Activated CD4-positive, alpha-beta T cell treated with anti-CD3 and anti-CD28 coated beads, Interleukin-2, amount 10 ng/mL, durations not matched to agents 7 days and 5 days (primary cell): ENCODE measurements at regions not wholly inside any gene's neighbourhood (a gene's known extent, or its start where the extent isn't known, plus 50 kb on each side); places are given as distances from the start of the nearest gene placed in this dataset.

Experiments used
- CTCF ChIA-PET: fragments of 350-600 bp; sonication (Branson Sonifier 250); formaldehyde crosslinking; loops from one replicate; lab custom pipeline; 2021; ENCODE audit warnings: antibody characterized with exemption; lab: Charles Lee
- POLR2A ChIA-PET: fragments of 350-600 bp; sonication (Branson Sonifier 250); formaldehyde crosslinking; loops from one replicate; lab custom pipeline; 2021; ENCODE audit warnings: antibody characterized with exemption; lab: Charles Lee
- DNase-seq: peaks from one replicate; pipeline ENCODE4 v3.0.0-alpha.2; 2020
- H3K27ac Mint-ChIP-seq: one replicate; pipeline ENCODE4 v1.8.0; 2021; ENCODE audit warnings: mild to moderate bottlenecking, moderate library complexity, mixed read lengths
- H3K27me3 Mint-ChIP-seq: one replicate; pipeline ENCODE4 v1.8.0; 2021; ENCODE audit warnings: mixed read lengths
- H3K36me3 Mint-ChIP-seq: one replicate; pipeline ENCODE4 v1.8.0; 2021; ENCODE audit warnings: low read depth, mixed read lengths
- H3K4me1 Mint-ChIP-seq: one replicate; pipeline ENCODE4 v1.8.0; 2021; ENCODE audit warnings: mixed read lengths
- H3K4me3 Mint-ChIP-seq: one replicate; pipeline ENCODE4 v1.8.0; 2021; ENCODE audit warnings: mild to moderate bottlenecking, moderate library complexity, mixed read lengths
- H3K9me3 Mint-ChIP-seq: one replicate; pipeline ENCODE4 v1.8.0; 2021; ENCODE audit warnings: mixed read lengths

DNA sequence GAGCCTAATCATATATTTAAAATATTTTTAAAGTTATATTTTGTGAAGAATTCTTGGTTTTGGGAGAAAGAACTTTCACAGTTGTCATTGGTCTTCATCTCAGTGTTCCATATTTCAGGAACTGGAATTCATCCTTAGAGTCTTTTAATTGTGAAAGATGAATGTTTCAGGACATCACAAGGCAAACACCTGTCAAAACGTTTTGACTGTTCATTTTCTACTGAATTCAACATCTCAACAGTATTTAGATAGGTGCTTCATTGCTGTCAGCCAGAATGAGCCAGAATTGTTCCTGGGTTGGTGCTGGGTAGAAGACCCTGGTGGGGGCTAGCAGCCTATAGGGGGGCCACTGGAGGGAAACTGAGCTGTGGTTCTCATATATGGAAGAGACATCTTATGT is 255.1 kb upstream of the CXCR4 start:
- ChIA-PET CTCF (interaction anchor here (0.7 to 1.5 kb wide), 3 partner anchors 12 to 223 kb away, joined by 3 to 6 read pairs (median 4); no protein-coding TSS in a partner anchor), POLR2A (no interaction called here)
- peaks cover 10% of the 10 kb centered on the region for H3K9me3 Mint-ChIP-seq
- H3K27ac Mint-ChIP-seq, result no peak overlapping the region
- H3K36me3 Mint-ChIP-seq, result peaks cover 9% of the 10 kb centered on the region
- peaks cover 42% of the 10 kb centered on the region for H3K4me1 Mint-ChIP-seq
- DNase-seq, result no peak
- H3K27me3 Mint-ChIP-seq, result peaks cover 6% of the 10 kb centered on the region
- no peak overlapping the region for H3K4me3 Mint-ChIP-seq

DNA sequence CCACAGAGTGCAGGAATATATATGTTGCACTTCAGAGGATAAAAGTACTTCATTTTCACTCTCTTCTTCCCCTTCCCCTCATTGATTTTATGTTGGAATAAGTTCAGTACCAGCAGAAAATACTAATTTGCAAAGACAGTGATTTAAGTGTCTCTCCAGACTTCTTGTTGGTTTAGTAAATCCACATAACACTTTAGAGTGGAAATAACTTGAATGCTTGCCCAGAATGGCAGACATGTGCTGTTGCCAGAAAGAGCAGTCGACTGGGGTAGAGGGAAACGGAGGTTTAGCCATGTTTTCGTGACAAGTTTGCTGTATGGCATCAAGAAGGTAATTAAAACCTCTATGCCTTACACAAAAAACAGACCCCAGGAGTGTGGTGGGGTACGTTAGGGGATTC is 246.0 kb upstream of the CXCR4 start:
- H3K9me3 Mint-ChIP-seq, result peaks cover 9% of the 10 kb centered on the region
- POLR2A ChIA-PET, result no interaction called here
- H3K27ac Mint-ChIP-seq, result no peak overlapping the region
- H3K4me3 Mint-ChIP-seq, result no peak overlapping the region
- no peak for DNase-seq
- H3K4me1 Mint-ChIP-seq, result peaks cover 31% of the 10 kb centered on the region
- peaks cover 9% of the 10 kb centered on the region for H3K27me3 Mint-ChIP-seq
- H3K36me3 Mint-ChIP-seq, result peaks cover 10% of the 10 kb centered on the region
- CTCF ChIA-PET, result interaction anchor here (0.6 to 1.9 kb wide), 3 partner anchors 11 to 450 kb away, joined by 3 to 8 read pairs (median 3); no protein-coding TSS in a partner anchor

DNA sequence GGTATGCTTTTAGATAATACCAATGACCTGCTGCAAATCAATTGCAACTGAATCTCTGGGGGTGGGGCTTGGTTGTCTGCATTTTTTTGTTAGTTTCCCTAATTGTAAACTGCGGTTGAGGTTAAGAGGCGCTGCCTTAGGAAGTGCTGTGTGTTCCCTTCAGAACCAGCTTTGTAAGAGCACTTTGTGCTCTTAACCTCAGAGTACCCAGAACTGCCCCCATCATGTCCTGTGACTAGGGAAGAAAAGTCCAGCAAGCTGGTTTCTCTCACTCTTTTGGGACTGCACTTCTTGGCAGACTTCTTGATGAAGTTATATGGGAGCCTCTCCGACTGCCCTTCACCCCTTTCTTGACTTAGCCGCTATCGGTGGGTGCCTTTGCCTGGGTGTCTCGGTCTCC is 245.5 kb upstream of the CXCR4 start:
- Mint-ChIP-seq H3K27ac (no peak overlapping the region), H3K9me3 (peaks cover 9% of the 10 kb centered on the region), H3K36me3 (peaks cover 10% of the 10 kb centered on the region), H3K4me3 (no peak overlapping the region), H3K4me1 (peaks cover 31% of the 10 kb centered on the region), H3K27me3 (peaks cover 9% of the 10 kb centered on the region)
- DNase-seq, result no peak
- CTCF ChIA-PET, result interaction anchor here (0.6 to 1.9 kb wide), 4 partner anchors 11 to 450 kb away, joined by 3 to 8 read pairs (median 5); no protein-coding TSS in a partner anchor
- POLR2A ChIA-PET, result no interaction called here

DNA sequence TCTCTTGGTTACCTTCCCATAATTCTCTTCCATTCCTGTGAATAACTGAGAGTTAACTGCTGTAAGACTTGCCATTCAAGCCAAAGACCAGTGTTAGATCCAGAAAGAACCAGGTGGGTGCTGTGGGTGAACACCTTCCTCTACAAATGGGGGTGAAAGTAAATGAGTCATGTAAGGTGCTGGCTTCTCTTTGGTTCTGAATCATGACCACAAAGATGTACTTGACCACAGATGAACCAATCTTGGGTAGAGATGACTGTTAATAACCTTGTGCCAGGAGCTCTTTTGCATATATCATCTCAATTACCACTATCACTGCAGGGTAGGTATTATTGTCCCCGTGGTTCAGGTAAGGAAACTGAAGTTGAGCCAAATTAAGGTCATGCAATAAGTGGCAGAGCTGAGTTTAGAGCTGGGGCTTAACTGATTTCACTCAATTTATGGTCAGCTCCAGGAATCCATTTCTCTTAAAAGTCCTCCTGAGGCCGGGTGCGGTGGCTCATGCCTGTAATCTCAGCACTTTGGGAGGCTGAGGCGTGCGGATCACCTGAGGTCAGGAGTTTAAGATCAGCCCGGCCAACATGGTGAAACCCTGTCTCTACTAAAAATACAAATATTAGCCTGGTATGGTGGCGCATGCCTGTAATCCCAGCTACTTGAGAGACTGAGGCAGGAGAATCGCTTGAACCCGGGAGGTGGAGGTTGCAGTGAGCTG is 244.9 kb upstream of the CXCR4 start:
- Mint-ChIP-seq H3K9me3 (peaks cover 7% of the 10 kb centered on the region), H3K4me3 (no peak overlapping the region), H3K27me3 (peaks cover 9% of the 10 kb centered on the region), H3K27ac (peak overlapping the region; percentile 0), H3K4me1 (peaks cover 31% of the 10 kb centered on the region), H3K36me3 (peaks cover 9% of the 10 kb centered on the region)
- DNase-seq, result peak; percentile 32
- ChIA-PET CTCF (interaction anchor here (0.9 to 1.9 kb wide), 4 partner anchors 10 to 449 kb away, joined by 3 to 8 read pairs (median 5); no protein-coding TSS in a partner anchor), POLR2A (no interaction called here)

DNA sequence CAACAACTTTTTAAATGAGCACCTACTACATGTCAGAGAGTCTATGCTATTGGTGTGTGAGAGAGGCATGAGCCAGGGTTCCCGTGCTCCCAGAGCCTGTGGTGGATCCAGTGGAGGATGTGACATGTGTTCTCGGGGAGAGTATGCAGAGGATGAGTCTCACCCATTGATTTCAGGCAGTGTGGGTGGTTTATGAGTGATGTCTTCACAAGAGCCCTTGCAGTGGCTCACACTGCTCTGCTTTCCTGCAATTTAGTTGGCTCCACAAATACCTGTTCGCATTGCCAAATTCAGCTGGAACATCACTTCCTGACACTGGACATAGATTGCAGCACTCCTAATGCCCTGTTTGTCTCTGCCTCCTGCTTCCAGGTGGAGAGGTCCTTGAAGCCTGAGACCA is 243.6 kb upstream of the CXCR4 start:
- peaks cover 31% of the 10 kb centered on the region for H3K4me1 Mint-ChIP-seq
- CTCF ChIA-PET, result no interaction called here
- no peak for DNase-seq
- no peak overlapping the region for H3K4me3 Mint-ChIP-seq
- peaks cover 3% of the 10 kb centered on the region for H3K9me3 Mint-ChIP-seq
- peaks cover 9% of the 10 kb centered on the region for H3K27me3 Mint-ChIP-seq
- POLR2A ChIA-PET, result no interaction called here
- no peaks in the 10 kb centered on the region for H3K36me3 Mint-ChIP-seq
- H3K27ac Mint-ChIP-seq, result no peak overlapping the region

DNA sequence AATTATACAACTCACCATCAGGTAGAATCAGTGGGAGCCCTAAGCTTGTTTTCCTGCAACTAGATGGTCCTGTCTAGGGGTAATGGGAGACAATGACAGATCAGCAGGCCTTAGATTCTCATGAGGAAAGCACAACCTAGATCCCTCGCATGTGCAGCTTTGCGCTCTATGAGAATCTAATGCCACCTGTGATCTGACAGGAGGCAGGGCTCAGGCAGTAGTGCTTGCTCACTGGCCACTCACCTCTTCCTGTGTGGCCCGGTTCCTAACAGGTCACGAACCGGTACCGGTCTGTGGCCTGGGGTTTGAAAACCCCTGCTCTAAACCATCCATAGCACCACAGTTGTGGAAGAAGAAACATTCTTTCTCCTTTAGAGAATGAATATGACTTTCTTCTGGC is 242.8 kb upstream of the CXCR4 start:
- Mint-ChIP-seq H3K27me3 (peaks cover 9% of the 10 kb centered on the region), H3K4me3 (no peak overlapping the region), H3K9me3 (peaks cover 3% of the 10 kb centered on the region), H3K4me1 (peaks cover 31% of the 10 kb centered on the region), H3K27ac (no peak overlapping the region), H3K36me3 (no peaks in the 10 kb centered on the region)
- CTCF ChIA-PET, result no interaction called here
- DNase-seq, result no peak
- POLR2A ChIA-PET, result no interaction called here

DNA sequence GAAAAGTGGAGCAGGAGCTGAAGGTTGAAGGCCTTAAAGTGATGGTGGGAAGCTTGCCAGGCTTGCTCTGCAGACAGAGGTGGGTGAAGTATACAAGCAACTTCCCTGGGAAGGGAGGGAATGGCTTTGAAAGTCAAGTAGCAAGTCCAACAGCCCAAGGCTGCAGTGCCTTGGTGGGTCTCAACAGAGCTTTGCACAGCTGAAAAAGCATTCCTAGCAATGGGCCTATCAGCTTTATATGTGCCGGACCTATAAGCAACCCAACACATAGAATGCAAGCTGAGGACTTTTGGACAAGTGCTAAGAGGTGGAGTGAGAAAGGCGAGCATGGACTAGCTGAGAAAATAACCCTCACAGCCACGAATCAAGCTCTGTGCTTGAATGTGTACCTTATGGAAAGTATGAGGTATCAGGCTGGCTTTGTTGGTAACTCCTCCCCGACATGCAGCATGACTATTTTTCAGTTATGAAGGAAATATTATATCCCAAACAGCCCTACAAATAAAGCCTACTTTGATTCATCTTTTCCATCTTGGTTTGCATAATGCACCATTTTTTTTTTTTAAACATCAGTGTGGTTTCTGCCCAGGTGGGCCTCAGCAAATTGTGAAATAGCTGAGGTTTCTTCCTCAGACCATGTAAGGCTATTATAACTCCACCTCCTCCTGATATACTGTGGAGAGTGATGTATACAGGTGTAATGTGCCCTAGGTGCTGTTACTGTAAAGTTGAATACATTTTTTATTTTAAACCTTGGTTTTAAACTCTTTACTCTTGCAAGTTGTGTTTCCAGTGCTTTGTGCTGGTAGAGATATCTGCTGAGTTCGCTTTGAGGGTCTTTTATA is 241.4 kb upstream of the CXCR4 start:
- DNase-seq, result no peak
- ChIA-PET CTCF (interaction anchor here (0.8 to 2.8 kb wide), 2 partner anchors 11 to 440 kb away, joined by 3 to 8 read pairs; no protein-coding TSS in a partner anchor), POLR2A (no interaction called here)
- Mint-ChIP-seq H3K4me3 (no peak overlapping the region), H3K27me3 (peaks cover 6% of the 10 kb centered on the region), H3K4me1 (peaks cover 31% of the 10 kb centered on the region), H3K27ac (no peak overlapping the region), H3K9me3 (no peaks in the 10 kb centered on the region), H3K36me3 (no peaks in the 10 kb centered on the region)

DNA sequence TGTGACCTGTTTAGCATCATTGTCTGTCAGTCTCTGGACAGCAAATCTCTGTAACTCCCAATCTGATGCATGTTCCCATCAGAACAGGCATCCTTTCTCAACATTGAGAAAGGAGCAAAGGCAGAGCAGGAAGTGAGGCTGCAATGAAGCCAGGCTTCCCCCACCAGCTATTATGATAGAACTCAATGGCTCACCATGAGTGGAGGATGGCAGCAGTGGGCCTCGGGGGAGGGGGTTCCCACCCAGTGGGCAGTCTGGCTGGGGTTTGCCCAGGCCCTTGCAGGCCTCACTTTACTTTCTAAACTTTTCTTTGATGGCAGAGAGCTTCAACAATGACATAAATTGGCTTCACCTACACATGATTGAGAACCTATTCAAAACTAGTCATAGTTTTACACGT is 240.6 kb upstream of the CXCR4 start:
- H3K4me3 Mint-ChIP-seq, result no peak overlapping the region
- peaks cover under 1% of the 10 kb centered on the region for H3K27me3 Mint-ChIP-seq
- H3K4me1 Mint-ChIP-seq, result peaks cover 25% of the 10 kb centered on the region
- no peak for DNase-seq
- POLR2A ChIA-PET, result no interaction called here
- no peaks in the 10 kb centered on the region for H3K36me3 Mint-ChIP-seq
- no peak overlapping the region for H3K27ac Mint-ChIP-seq
- CTCF ChIA-PET, result interaction anchor here (0.6 to 2.8 kb wide), 3 partner anchors 10 to 439 kb away, joined by 3 to 8 read pairs (median 3); no protein-coding TSS in a partner anchor
- no peaks in the 10 kb centered on the region for H3K9me3 Mint-ChIP-seq

DNA sequence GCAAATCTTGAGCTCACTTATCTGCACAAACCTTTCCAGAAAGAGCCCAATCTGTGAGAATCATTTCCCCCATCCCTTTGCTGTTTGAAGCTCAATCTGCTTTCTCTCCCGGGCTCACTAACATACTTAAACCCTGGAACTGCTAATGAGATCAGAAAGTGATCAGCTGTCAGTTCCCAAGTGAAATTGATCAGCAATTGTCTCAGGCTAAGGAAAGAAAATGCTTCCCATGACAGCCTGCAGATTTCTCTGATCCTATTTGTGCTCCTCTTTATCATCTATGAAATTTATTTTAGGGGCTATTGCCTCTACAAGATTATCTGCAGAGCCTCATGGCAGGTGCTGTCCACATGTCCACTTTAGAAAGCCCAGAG is 239.0 kb upstream of the CXCR4 start:
- Mint-ChIP-seq H3K4me3 (no peak overlapping the region), H3K27ac (no peak overlapping the region), H3K4me1 (peaks cover 9% of the 10 kb centered on the region), H3K36me3 (no peaks in the 10 kb centered on the region), H3K27me3 (no peaks in the 10 kb centered on the region), H3K9me3 (no peaks in the 10 kb centered on the region)
- no peak for DNase-seq
- ChIA-PET CTCF (interaction anchor here (0.5 to 1.4 kb wide), 3 partner anchors 8 to 443 kb away, joined by 4 to 5 read pairs (median 4); no protein-coding TSS in a partner anchor), POLR2A (no interaction called here)

DNA sequence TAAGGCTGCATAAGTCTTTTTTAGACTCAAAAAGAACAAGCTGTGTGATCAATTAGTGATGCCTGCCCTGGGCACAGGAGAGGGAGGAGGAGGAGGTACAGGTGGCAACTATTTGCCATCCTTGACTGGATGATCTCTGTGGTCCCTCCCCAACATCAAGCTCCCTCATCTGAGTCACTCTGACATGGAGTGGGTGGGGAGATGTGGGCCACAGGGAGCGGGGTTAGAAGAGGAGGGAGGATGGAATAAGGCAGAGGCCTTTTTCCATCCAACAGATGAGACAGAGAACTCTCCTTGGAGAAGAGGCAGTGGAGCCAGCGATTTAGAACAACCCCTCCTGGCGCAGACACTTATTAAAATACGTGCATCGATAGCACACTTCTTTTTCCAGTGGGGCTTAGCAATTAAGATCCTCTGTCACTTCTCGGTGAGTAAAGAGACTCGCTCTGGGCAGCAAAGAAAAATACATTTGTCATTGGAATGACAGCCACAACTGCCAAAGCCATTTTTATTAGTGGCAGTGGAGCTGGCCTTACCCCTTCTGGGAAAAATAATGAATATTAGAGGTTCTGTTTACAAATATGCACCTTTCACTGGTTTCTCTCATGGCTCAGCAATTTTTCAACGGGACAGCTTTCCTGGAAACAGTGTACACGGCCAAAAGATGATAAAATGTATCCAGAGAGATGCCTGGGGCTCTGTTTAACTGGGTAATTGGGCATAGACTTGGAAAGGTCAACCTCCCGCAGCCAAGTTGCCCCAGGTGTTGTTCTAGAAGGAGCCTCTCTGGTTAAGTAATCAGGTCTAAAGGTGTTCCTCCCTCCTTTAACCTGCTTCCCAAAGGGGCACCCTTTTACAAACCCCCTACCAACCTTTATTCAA is 238.4 kb upstream of the CXCR4 start:
- peaks cover 7% of the 10 kb centered on the region for H3K4me1 Mint-ChIP-seq
- no peak overlapping the region for H3K4me3 Mint-ChIP-seq
- H3K27ac Mint-ChIP-seq, result no peak overlapping the region
- CTCF ChIA-PET, result interaction anchor here (1.0 to 1.6 kb wide), 4 partner anchors 8 to 212 kb away, joined by 3 to 4 read pairs (median 4); no protein-coding TSS in a partner anchor
- H3K36me3 Mint-ChIP-seq, result no peaks in the 10 kb centered on the region
- DNase-seq, result no peak
- no peaks in the 10 kb centered on the region for H3K9me3 Mint-ChIP-seq
- POLR2A ChIA-PET, result no interaction called here
- no peaks in the 10 kb centered on the region for H3K27me3 Mint-ChIP-seq

DNA sequence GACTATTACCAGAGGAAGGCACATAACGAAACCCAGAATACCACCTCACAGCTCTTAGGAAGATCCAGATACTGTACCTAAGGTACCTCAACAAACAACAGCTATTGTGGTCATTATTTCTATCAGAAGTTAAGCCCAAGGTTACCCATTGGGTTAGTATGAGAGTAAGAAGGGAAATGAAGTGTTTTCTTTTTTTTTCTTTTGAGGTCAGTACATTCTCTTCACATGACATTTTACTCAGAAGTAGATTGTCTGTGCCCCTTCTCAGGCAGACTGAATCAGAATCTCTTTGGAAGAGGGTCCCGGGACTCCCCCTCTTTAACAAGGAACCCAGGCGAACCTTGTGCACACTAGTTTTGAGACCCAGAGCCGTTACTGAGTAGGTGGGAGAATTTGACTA is 233.7 kb upstream of the CXCR4 start:
- H3K4me1 Mint-ChIP-seq, result no peaks in the 10 kb centered on the region
- CTCF ChIA-PET, result interaction anchor here (0.9 to 2.2 kb wide), 2 partner anchors 11 to 33 kb away, joined by 3 to 8 read pairs; no protein-coding TSS in a partner anchor
- H3K36me3 Mint-ChIP-seq, result no peaks in the 10 kb centered on the region
- POLR2A ChIA-PET, result no interaction called here
- H3K9me3 Mint-ChIP-seq, result peaks cover 8% of the 10 kb centered on the region
- no peaks in the 10 kb centered on the region for H3K27me3 Mint-ChIP-seq
- DNase-seq, result no peak
- no peak overlapping the region for H3K4me3 Mint-ChIP-seq
- H3K27ac Mint-ChIP-seq, result no peak overlapping the region

DNA sequence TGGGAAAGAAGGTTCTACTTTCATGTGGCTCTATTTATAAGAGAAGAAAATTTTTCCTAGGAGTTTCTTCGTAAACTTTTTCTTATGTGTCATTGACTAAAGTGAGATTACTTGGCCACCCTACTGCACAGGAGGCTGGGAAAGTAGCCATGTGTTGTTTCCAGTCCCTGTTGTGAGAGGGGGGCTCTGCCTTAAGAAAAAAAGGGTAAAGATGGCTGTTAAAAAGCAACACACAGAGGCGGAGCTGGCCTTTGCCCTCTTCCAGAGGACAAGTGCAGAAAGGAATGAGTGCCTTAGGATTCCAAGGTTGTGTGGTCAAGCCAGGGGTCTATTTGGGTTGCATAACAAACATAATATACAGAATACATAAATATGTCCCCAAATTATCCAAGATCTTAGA is 230.0 kb upstream of the CXCR4 start:
- H3K27me3 Mint-ChIP-seq, result no peaks in the 10 kb centered on the region

More for the DNA sequence above, 230.0 kb upstream of the CXCR4 start:
- Mint-ChIP-seq H3K27ac (no peak overlapping the region), H3K36me3 (no peaks in the 10 kb centered on the region), H3K4me1 (no peaks in the 10 kb centered on the region), H3K9me3 (peaks cover 8% of the 10 kb centered on the region), H3K4me3 (no peak overlapping the region)
- CTCF ChIA-PET, result interaction anchor here (1.5 to 1.7 kb wide), 4 partner anchors 9 to 36 kb away, joined by 3 to 8 read pairs (median 4); no protein-coding TSS in a partner anchor
- POLR2A ChIA-PET, result no interaction called here
- no peak for DNase-seq
